CD14-positive monocyte (primary cell): ENCODE measurements at regions not wholly inside any gene's neighbourhood (a gene's known extent, or its start where the extent isn't known, plus 50 kb on each side); places are given as distances from the start of the nearest gene placed in this dataset.

Experiments
- DNase-seq, 3 donors: peaks; one replicate each; pipeline ENCODE4 v3.0.0-alpha.2; 2011 to 2022
- H2AFZ ChIP-seq: 2 replicates; pipeline ENCODE4 v1.6.0; 2012; ENCODE audit warnings: mild to moderate bottlenecking, low read depth, low read length, inconsistent platforms; ENCODE audit not compliant: insufficient read depth, poor library complexity, severe bottlenecking
- H3K27ac ChIP-seq, 2 donors: 1 replicate in 1 of 2; 2 replicates in 1 of 2; pipeline ENCODE4 v1.5.1; 2012 to 2013; ENCODE audit warnings: low read length in 2 of 2, control low read depth in 1 of 2, inconsistent platforms in 1 of 2, low read depth in 1 of 2, mild to moderate bottlenecking in 1 of 2
- H3K27me3 ChIP-seq, 2 donors: one replicate each; pipeline versions ENCODE4 v1.6.0 to v1.6.1; 2011 to 2013; ENCODE audit warnings: low read length in 2 of 2; ENCODE audit not compliant: control insufficient read depth in 2 of 2, insufficient read depth in 2 of 2
- H3K36me3 ChIP-seq, 2 donors: replicated peaks in 1 of 2; 1 replicate in 1 of 2; 2 replicates in 1 of 2; pipeline versions ENCODE4 v1.5.1 to v1.6.1; 2012 to 2013; ENCODE audit warnings: low read length in 2 of 2, control low read depth in 1 of 2, inconsistent platforms in 1 of 2, mild to moderate bottlenecking in 1 of 2; ENCODE audit not compliant: insufficient read depth in 2 of 2, control insufficient read depth in 1 of 2
- H3K4me1 ChIP-seq, 2 donors: 1 replicate in 1 of 2; 2 replicates in 1 of 2; pipeline versions ENCODE4 v1.5.1 to v1.6.1; 2012 to 2013; ENCODE audit warnings: low read length in 2 of 2, control low read depth in 1 of 2, inconsistent platforms in 1 of 2, mild to moderate bottlenecking in 1 of 2, moderate library complexity in 1 of 2; ENCODE audit not compliant: insufficient read depth in 2 of 2, control insufficient read depth in 1 of 2
- H3K4me2 ChIP-seq: replicated peaks from 2 replicates; pipeline ENCODE3; 2012; ENCODE audit warnings: low read length, moderate library complexity, mild to moderate bottlenecking; ENCODE audit not compliant: poor library complexity, severe bottlenecking; ENCODE audit errors: extremely low read depth
- H3K4me3 ChIP-seq, 3 experiments: fragments of 200-600 bp in 1 of 3; sonication (generic) in 1 of 3; replicated peaks in 1 of 3; 1 replicate in 2 of 3; 2 replicates in 1 of 3; pipeline ENCODE4 v1.5.1; 2011 to 2013; ENCODE audit warnings: low read length in 3 of 3, mild to moderate bottlenecking in 3 of 3, control low read depth in 2 of 3, low read depth in 2 of 3, inconsistent platforms in 1 of 3, moderate library complexity in 1 of 3
- H3K79me2 ChIP-seq: 2 replicates; pipeline ENCODE4 v1.6.0; 2012; ENCODE audit warnings: mild to moderate bottlenecking, control low read depth, inconsistent platforms, low read length, moderate library complexity; ENCODE audit not compliant: insufficient read depth
- H3K9ac ChIP-seq: 2 replicates; pipeline ENCODE4 v1.6.0; 2017; ENCODE audit warnings: low read length, mild to moderate bottlenecking; ENCODE audit not compliant: insufficient read depth, poor library complexity, severe bottlenecking
- H3K9me3 ChIP-seq, 2 donors: replicated peaks in 1 of 2; 1 replicate in 1 of 2; 2 replicates in 1 of 2; pipeline versions ENCODE4 v1.5.1 to v1.6.1; 2012 to 2013; ENCODE audit warnings: low read length in 2 of 2, control low read depth in 1 of 2; ENCODE audit not compliant: control insufficient read depth in 1 of 2, insufficient read depth in 1 of 2
- H4K20me1 ChIP-seq: 2 replicates; pipeline ENCODE4 v1.6.0; 2012; ENCODE audit warnings: mild to moderate bottlenecking, low read length, control low read depth, moderate library complexity; ENCODE audit not compliant: insufficient read depth
- H3K27ac Mint-ChIP-seq, 7 donors: one replicate each; pipeline ENCODE4 v1.8.0; 2020; ENCODE audit warnings: mild to moderate bottlenecking in 7 of 7, mixed read lengths in 7 of 7, moderate library complexity in 6 of 7, inconsistent platforms in 2 of 7
- H3K27me3 Mint-ChIP-seq, 3 donors: one replicate each; pipeline ENCODE4 v1.8.0; 2021 to 2022; ENCODE audit warnings: low read depth in 3 of 3, mild to moderate bottlenecking in 3 of 3, mixed read lengths in 3 of 3, moderate library complexity in 3 of 3, inconsistent platforms in 1 of 3
- H3K36me3 Mint-ChIP-seq, 2 donors: one replicate each; pipeline ENCODE4 v1.8.0; 2020; ENCODE audit warnings: mixed read lengths in 2 of 2, inconsistent platforms in 1 of 2, mild to moderate bottlenecking in 1 of 2
- H3K4me1 Mint-ChIP-seq: one replicate; pipeline ENCODE4 v1.8.0; 2020; ENCODE audit warnings: mild to moderate bottlenecking, mixed read lengths
- H3K4me3 Mint-ChIP-seq, 2 donors: one replicate each; pipeline ENCODE4 v1.8.0; 2020; ENCODE audit warnings: mild to moderate bottlenecking in 2 of 2, mixed read lengths in 2 of 2, moderate library complexity in 1 of 2
- H3K9me3 Mint-ChIP-seq, 7 donors: one replicate each; pipeline ENCODE4 v1.8.0; 2020 to 2022; ENCODE audit warnings: mixed read lengths in 7 of 7, mild to moderate bottlenecking in 6 of 7, moderate library complexity in 6 of 7, inconsistent platforms in 2 of 7
- CTCF ChIP-seq: fragments of 200-600 bp; IDR thresholded peaks from one replicate; pipeline ENCODE4 v1.8.0; 2022; ENCODE audit warnings: antibody characterized with exemption, mild to moderate bottlenecking
- WGBS: methylation state at CpG from one replicate; pipeline ENCODE4 v1.1.5; 2013; ENCODE audit warnings: missing lambda C conversion rate; ENCODE audit not compliant: insufficient coverage; 5-methylcytosine and 5-hydroxymethylcytosine counted together
- intact Hi-C, 2 donors: fragments of 100-400 bp; cut with micrococcal nuclease; formaldehyde crosslinking; loops; one replicate each; pipeline versions ENCODE4 v1.15.0 to v1.15.1; 2023

- no peak overlapping the region for H3K4me3 Mint-ChIP-seq
- H3K36me3 ChIP-seq = no peaks in the 10 kb centered on the region
- WGBS = 61% methylated on average over 2 of the region's 4 CpGs
- no peak for TF ChIP-seq CTCF
- H3K27me3 ChIP-seq = no peaks in the 10 kb centered on the region
- H3K9ac ChIP-seq = no peak overlapping the region
- H3K27me3 Mint-ChIP-seq = no peaks in the 10 kb centered on the region
- H3K4me1 ChIP-seq = peaks cover 0 to 9% of the 10 kb centered on the region in 2 donors
- intact Hi-C loops = no loop called here
- peaks cover 0 to 2% (median 0%) of the 10 kb centered on the region in 7 donors for H3K9me3 Mint-ChIP-seq
- H3K27ac Mint-ChIP-seq = no peak overlapping the region
- DNase-seq = no peak
- no peak overlapping the region for H3K27ac ChIP-seq
- no peaks in the 10 kb centered on the region for H3K9me3 ChIP-seq
- H3K4me3 ChIP-seq = no peak overlapping the region
- no peaks in the 10 kb centered on the region for H4K20me1 ChIP-seq
- H3K79me2 ChIP-seq = no peaks in the 10 kb centered on the region
- H2AFZ ChIP-seq = no peak overlapping the region
- no peak overlapping the region for H3K4me2 ChIP-seq
- H3K36me3 Mint-ChIP-seq = no peaks in the 10 kb centered on the region
- H3K4me1 Mint-ChIP-seq = peaks cover 8% of the 10 kb centered on the region
Measured at GRCh38 chr5:52466113-52466512, 321.6 kb upstream of the ITGA1 start.

- Histone ChIP-seq H3K4me1 (peaks cover 0 to 9% of the 10 kb centered on the region in 2 donors), H3K4me3 (no peak overlapping the region), H3K4me2 (no peak overlapping the region), H4K20me1 (no peaks in the 10 kb centered on the region), H3K27me3 (no peaks in the 10 kb centered on the region), H3K36me3 (no peaks in the 10 kb centered on the region), H3K27ac (no peak overlapping the region), H3K9me3 (no peaks in the 10 kb centered on the region), H3K9ac (no peak overlapping the region), H2AFZ (no peak overlapping the region), H3K79me2 (no peaks in the 10 kb centered on the region)
- TF ChIP-seq CTCF = no peak
- Mint-ChIP-seq H3K4me1 (peaks cover 8% of the 10 kb centered on the region), H3K4me3 (no peak overlapping the region), H3K36me3 (no peaks in the 10 kb centered on the region), H3K27me3 (no peaks in the 10 kb centered on the region), H3K9me3 (peaks cover 0 to 2% (median under 1%) of the 10 kb centered on the region in 7 donors), H3K27ac (peak overlapping the region in 1 of 7 donors; percentile 25)
- intact Hi-C loops = no loop called here
- 85% methylated on average over 3 of the region's 7 CpGs for WGBS
- no peak for DNase-seq
Measured at GRCh38 chr5:52466749-52467520, 320.8 kb upstream of the ITGA1 start.
